ENCODE measurements at regions not wholly inside any gene's neighbourhood (a gene's known extent, or its start where the extent isn't known, plus 50 kb on each side); places are given as distances from the start of the nearest gene placed in this dataset.

- no peak for DNase-seq (ENCODE audit: low read depth)
These were observed 117.9 kb downstream of the GADD45G start for GRCh38 chr9:89722712-89723111.

GRCh38 chr9:89723469-89724100 lies 118.8 kb downstream of the GADD45G start:
- DNase-seq (ENCODE audit: low read depth) = no peak

GRCh38 chr9:89724659-89725058 lies 119.8 kb downstream of the GADD45G start:
- no peak for DNase-seq (ENCODE audit: low read depth)

DNA sequence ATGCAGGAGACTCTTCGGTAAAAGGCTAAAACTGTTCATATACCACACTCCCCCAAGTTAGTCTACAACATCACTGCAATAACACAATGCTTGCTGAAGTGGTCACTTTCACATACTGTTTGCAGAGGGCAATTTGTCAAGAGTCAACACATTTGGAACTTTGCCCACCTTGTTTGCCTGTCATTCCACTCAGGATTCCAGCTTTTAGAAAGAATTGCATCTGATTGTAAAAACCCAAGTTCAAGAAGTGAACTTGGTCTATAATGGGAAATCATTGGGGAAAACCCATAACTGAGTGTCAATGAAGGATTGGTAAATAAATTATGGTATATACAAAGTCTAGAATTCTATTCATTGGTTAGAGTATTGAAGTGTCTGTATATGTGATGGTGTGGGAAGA lies 120.5 kb downstream of the GADD45G start:
- DNase-seq (ENCODE audit: low read depth) = no peak

DNA sequence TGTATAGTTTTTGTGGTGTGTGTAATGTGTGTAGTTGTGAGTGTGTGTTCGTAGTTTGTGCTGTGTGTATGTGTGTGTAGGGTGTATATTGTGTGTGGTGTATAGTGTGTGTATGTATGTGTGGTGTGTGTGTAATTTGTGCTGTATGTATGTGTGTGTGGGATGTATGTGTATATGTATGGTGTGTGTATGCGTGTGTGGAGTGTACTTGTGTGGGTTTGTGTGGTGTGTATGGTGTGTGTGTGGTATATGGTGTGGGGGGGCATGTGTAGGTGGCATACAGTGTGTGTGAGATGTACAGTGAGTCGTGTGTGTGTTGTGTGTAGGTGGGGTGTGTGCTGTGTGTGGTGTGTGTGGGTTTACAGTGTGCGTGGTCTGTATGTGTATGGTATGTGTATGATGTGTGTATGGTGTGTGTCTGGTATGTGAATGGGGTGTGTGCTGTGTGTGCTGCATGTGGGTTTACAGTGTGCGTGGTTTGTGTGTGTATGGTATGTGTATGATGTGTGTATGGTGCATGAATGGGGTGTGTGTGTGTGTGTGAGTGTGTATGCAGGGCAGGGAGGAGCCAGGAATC lies 125.2 kb downstream of the GADD45G start:
- DNase-seq (ENCODE audit: low read depth) = no peak

DNA sequence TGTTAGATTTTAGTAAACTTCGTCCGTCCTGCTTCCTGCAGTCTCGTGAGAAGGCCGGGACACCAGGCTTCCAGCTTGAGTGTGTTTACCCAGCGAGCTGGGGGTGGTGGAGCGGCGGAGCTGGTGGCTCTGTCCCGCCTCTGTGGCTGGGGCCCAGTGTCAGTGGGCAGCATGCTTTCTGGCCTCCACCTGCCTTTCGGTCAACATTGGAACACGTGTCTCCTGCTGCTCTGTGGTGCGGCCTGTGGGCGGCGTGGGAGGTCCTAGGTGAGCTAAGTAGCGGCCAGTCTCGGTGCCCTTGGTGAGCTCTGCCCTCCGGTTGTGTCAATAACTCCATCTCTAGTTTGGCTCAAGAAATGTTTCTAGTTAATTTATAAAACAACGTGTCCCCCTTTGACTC lies 125.9 kb downstream of the GADD45G start:
- DNase-seq (ENCODE audit: low read depth) = no peak

DNA sequence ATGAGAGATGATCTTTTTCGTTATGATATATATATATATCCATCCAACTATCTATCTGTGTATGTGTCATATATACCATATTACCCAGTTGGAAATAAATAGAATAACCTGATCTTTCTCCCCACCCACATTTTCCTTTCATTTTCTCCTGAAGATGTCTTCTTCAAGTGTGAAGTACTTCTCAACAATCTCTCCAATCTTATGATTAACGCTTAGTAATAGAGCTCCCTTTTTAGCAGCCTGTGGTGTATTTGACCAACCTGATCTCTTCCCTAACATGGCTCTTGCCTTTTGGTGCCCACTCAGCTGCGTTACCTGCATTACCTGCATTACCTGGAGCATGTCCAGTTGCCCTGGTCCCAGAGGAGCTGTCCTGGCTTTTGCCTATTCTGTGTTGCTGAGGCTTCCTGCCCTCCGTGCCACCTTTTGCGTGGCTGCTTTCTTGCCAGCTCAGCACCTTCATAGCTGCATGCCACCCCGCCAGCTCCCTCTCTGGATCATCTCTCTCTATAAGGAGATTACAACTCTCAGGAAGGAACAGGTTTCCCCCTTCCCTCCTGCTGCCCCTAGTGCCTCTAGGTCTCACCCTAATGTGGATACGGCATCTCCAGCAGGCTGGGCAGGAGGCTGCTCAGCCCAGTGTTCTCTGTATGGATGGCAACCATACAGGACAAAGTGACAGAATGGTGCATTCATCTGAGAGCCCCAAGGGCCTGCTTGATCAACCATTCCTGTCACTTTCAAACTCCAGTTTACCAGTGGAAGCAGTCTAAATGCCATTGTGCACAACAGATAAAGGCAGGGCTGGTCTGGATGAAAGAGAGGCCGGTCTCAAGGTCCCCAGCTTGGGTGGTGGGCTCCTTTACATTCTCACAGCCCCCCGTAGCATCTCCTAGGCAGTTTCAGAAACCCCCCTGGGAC lies 126.7 kb downstream of the GADD45G start:
- DNase-seq (ENCODE audit: low read depth) = no peak

- DNase-seq (ENCODE audit: low read depth) = no peak
These were observed 127.6 kb downstream of the GADD45G start for GRCh38 chr9:89732295-89732938.

DNA sequence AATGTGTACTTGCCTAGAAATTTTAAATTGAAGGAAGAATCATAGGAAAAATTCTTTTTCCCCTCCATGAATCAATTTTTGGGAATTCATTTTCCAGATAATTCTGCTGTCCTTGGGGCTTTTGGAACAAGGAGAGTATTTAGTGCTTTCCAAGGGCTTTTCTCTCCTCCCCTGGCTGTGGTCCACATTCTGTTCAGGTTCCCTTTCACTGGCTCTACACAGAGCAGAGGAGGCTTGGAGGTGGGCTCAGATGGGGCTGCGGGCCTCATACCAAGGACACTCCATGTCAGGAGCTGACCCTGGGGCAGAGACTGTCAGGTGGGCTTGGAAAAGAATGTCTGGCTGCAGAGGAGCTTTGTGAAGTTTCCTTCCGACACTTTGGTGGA lies 128.1 kb downstream of the GADD45G start:
- DNase-seq (ENCODE audit: low read depth) = no peak

- no peak for DNase-seq (ENCODE audit: low read depth)
These were observed 129.8 kb downstream of the GADD45G start for GRCh38 chr9:89734600-89735041.

GRCh38 chr9:89738137-89738932 lies 133.5 kb downstream of the GADD45G start:
- DNase-seq (ENCODE audit: low read depth) = no peak

DNA sequence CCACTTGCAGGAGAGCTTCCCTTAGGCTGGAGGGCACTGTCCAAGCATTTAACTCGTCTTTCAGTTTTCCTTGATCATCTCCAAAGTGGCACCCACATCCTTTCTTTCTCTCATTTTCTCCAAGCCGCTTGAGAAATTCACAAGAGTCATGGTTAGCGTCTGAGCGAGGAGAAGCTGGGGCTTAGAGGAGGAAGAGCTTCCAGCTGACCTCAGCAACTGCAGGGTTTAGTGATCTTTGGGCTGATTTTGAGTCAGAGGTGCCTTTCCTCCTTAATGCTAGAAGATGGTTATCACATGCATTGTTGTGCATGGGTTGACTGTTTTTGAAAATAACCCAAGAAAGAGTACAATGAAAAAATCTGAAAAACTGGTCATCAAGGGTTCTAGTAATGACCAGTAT lies 134.7 kb downstream of the GADD45G start:
- no peak for DNase-seq (ENCODE audit: low read depth)

- DNase-seq (ENCODE audit: low read depth) = no peak
These were observed 135.1 kb downstream of the GADD45G start for GRCh38 chr9:89739916-89740315.

- no peak for DNase-seq (ENCODE audit: low read depth)
These were observed 135.9 kb downstream of the GADD45G start for GRCh38 chr9:89740722-89741121.

DNA sequence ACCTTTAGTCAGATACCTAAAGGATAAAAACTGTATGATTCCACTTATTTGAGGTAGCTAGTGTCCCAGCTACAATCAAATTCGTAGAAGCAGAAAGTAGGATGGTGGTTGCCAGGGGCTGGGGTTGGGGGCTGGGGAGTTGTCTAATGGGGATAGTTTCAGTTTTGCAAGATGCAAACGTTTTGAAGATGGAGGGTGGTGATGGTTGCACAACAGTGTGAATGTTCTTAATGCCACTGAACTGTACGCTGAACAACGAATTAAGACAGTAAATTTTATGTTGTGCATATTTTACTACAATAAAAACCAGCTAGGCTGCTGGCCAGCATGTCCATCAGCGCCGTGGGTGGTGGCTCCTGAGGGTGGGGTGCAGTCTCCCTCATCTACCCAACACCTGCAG lies 137.8 kb downstream of the GADD45G start:
- no peak for DNase-seq (ENCODE audit: low read depth)

DNA sequence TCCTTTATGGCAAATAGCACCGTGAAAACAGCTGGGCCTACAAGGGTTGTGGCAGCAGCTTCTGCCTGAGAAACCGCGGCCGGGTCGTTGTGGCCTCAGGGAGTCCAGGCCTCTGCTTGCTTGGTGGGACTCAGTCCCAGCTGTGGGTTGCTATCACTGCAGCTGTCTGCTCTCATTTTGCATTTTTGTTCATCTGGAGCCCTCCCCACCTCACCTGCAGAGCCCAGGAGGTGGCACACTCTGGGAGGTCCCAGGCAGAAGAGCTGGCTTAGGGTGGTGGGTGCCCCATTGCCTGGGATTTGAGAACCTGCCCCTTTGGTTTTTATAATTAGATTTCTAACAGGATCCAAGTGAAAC lies 138.4 kb downstream of the GADD45G start:
- DNase-seq (ENCODE audit: low read depth) = no peak

DNA sequence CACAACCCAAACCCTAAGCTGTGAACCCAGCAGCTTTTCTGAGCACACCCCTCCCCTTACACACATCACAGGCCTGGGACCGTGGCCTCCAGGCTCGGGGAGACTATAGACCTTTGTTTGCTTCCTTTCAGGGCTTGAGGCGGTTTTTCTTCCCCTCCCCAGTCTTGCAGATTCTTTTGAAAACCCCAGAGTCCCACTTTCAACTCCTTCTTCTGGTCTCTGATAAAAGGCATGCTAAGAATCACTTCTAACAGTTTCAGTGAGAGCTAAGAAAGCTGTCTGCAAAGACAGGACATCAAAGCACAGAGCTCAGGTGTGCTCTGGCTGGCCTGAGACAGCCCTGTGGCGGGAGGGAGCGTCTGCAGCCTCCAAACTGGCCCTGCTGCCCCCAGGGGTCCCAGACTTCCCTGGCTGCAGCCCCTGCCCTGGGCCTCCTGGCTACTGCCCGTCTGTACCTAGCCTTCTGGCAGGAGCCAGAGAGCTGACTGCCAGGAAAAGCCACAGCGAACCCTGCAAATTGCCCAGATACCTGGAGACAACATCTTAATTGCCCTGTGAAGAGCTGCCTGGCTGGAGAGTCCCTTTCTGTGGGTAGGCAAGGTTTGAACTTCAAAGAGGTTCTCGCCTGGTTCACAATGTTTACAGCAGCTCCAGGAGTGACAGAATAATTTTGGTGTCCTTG lies 138.9 kb downstream of the GADD45G start:
- no peak for DNase-seq (ENCODE audit: low read depth)

DNA sequence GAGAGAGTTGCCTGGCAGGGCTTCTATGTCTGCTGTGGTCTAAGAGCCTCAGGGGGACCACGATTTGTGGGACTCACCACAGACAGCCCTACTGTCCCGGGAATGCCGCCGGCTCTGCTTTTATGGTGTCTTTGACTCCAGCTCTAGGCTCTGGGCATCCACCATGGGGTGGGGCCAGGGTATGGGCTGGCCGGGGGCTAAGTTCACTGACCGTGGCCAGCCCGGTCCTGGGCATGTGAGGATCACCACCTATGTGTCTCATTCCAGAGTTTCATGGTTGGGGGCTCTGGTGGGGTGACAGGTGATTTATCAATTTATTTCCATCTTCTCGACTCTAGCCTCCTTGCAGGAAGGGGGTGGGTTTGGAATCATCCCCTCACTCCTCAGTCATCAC lies 139.4 kb downstream of the GADD45G start:
- DNase-seq (ENCODE audit: low read depth) = no peak

GRCh38 chr9:89744730-89745129 lies 139.9 kb downstream of the GADD45G start:
- DNase-seq (ENCODE audit: low read depth) = no peak

GRCh38 chr9:89745601-89746376 lies 141.0 kb downstream of the GADD45G start:
- DNase-seq (ENCODE audit: low read depth) = no peak

Data from stimulated activated CD8-positive, alpha-beta memory T cell treated with anti-CD3 and anti-CD28 coated beads, Interleukin-15, amount 100 ng/mL, for 1 hour (primary cell).